ENCODE measurements at regions not wholly inside any gene's neighbourhood (a gene's known extent, or its start where the extent isn't known, plus 50 kb on each side); places are given as distances from the start of the nearest gene placed in this dataset.
"Not testable (repeated sequence)": the region's sequence is repeated elsewhere in the genome, so short reads cannot be mapped to it uniquely, and the experiment has no call there.

DNA sequence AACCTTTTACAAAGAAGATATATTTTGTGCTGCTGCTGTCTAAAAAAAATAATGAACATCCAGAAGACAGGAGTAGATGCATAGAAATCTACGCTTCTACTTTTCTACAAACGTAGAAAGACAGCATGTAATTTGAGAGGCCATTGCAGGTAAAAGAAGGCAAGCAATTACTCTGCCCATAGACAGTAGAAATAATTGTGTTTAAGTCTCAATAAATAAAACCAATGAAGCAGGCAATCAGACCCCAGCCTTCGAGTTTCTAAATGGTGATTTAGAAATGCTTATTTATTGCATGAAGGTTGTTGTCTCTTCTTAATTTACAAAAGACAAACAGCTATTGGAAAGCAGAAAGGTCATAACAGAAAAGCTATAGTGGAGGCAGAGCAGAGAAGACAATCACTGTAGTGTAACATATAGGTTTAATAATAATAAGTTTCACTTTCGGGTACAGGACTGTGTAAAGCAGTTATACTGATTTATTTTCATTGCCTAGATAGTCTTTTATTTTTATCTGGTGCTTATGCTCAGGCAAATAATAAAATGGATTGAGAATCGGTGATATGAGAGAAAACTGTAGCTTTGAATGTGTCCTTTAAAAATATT lies 123.0 kb upstream of the TACR3 start:
- DNase-seq = no peak
- WGBS, 5 donors = 65 to 78% (median 75%) methylated on average over 5 of the region's 5 CpGs
- Histone ChIP-seq H3K4me1 (no peaks in the 10 kb centered on the region), H3K27me3 (replicated peaks in 1 of 7) (no peaks in the 10 kb centered on the region), H3K4me3 (no peak overlapping the region), H3K36me3 (no peaks in the 10 kb centered on the region), H3K9me3 (peaks cover 0 to 29% (median 8%) of the 10 kb centered on the region in 8 donors), H3K27ac (no peak overlapping the region)
- no peak for TF ChIP-seq POLR2AphosphoS5 (IDR thresholded peaks at IDR 0.05)
- TF ChIP-seq POLR2A (IDR thresholded peaks at IDR 0.05) = no peak
- intact Hi-C loops (cut with DNase I; ENCODE audit: low total_unique reads) = no loop called here

- 50 to 86% (median 67%) methylated on average over 1 of the region's 1 CpG for WGBS, 5 donors
- TF ChIP-seq POLR2AphosphoS5 (IDR thresholded peaks at IDR 0.05) (no peak), CTCF (IDR thresholded peaks at IDR 0.05 in 8 of 11, conservative IDR thresholded peaks at IDR 0.05 in 3 of 11) (no peak), POLR2A (IDR thresholded peaks at IDR 0.05) (no peak)
Measured at GRCh38 chr4:103842076-103842475, 122.3 kb upstream of the TACR3 start.

DNA sequence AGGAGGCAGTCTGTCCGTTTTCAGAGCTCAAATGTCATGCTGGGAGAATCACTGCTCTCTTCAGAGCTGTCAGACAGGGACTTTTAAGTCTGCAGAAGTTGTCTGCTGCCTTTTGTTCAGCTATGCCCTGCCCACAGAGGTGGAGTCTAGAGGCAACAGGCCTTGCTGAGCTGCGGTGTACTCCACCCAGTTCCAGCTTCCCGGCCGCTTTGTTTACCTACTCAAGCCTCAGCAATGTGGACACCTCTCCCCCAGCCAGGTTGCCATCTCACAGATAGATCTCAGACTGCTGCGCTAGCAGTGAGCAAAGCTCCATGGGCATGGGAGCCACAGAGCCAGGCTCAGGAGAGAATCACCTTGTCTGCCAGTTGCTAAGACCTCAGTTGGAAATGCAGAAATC lies 90.5 kb upstream of the TACR3 start:
- H3K27me3 ChIP-seq (replicated peaks in 1 of 7); intact Hi-C loops (cut with DNase I; ENCODE audit: low total_unique reads); H3K4me1 ChIP-seq; DNase-seq; H3K4me3 ChIP-seq; H3K27ac ChIP-seq; H3K36me3 ChIP-seq: not testable (repeated sequence)
- WGBS, 5 donors = 66 to 93% (median 71%) methylated on average over 4 to 5 of the region's 5 CpGs
- H3K9me3 ChIP-seq = peaks cover 0 to 24% (median 0%) of the 10 kb centered on the region in 8 donors

More at GRCh38 chr4:103842076-103842475, 122.3 kb upstream of the TACR3 start:
- H3K4me1 ChIP-seq = no peaks in the 10 kb centered on the region
- intact Hi-C loops (cut with DNase I; ENCODE audit: low total_unique reads) = no loop called here
- no peaks in the 10 kb centered on the region for H3K27me3 ChIP-seq (replicated peaks in 1 of 7)
- H3K9me3 ChIP-seq = peaks cover 0 to 22% (median 3%) of the 10 kb centered on the region in 8 donors
- no peaks in the 10 kb centered on the region for H3K36me3 ChIP-seq
- H3K27ac ChIP-seq = no peak overlapping the region
- DNase-seq = no peak
- no peak overlapping the region for H3K4me3 ChIP-seq

DNA sequence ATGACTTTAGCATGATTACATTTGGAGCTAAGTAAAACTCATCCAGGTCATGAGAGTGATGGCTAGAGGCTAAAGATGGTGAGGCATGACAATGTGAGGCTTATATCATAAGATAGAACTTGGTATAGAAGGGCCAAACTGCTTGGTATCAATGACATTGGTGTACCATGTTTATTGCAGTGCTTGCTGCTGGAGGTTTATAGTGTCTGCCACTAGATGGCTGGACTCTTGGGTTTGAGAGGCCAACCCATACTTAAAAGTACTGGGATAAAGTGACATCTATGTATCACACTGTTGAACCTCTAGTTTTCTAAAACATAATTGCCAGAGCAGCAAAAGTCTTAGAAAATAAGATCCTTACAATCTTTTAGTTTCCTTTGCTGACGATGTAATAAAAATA lies 83.0 kb upstream of the TACR3 start:
- DNase-seq = no peak
- H3K9me3 ChIP-seq = peaks cover 0 to 20% (median 16%) of the 10 kb centered on the region in 8 donors
- TF ChIP-seq POLR2AphosphoS5 (IDR thresholded peaks at IDR 0.05) (no peak), CTCF (IDR thresholded peaks at IDR 0.05 in 8 of 11, conservative IDR thresholded peaks at IDR 0.05 in 3 of 11) (no peak), POLR2A (IDR thresholded peaks at IDR 0.05) (no peak)
- H3K4me3 ChIP-seq = no peak overlapping the region
- H3K27me3 ChIP-seq (replicated peaks in 1 of 7) = no peaks in the 10 kb centered on the region
- no peak overlapping the region for H3K27ac ChIP-seq
- no peaks in the 10 kb centered on the region for H3K4me1 ChIP-seq
- intact Hi-C loops (cut with DNase I; ENCODE audit: low total_unique reads) = no loop called here
- H3K36me3 ChIP-seq = no peaks in the 10 kb centered on the region
- 86 to 93% (median 87%) methylated on average over 1 of the region's 1 CpG for WGBS, 5 donors

- WGBS, 5 donors = 85 to 94% (median 88%) methylated on average over 4 of the region's 4 CpGs
- no peak overlapping the region for H3K4me3 ChIP-seq
- intact Hi-C loops (cut with DNase I; ENCODE audit: low total_unique reads) = no loop called here
- no peak for DNase-seq
- peaks cover 0 to 50% (median 32%) of the 10 kb centered on the region in 8 donors for H3K9me3 ChIP-seq
- H3K36me3 ChIP-seq = no peaks in the 10 kb centered on the region
- H3K27ac ChIP-seq = no peak overlapping the region
- no peaks in the 10 kb centered on the region for H3K27me3 ChIP-seq (replicated peaks in 1 of 7)
- no peaks in the 10 kb centered on the region for H3K4me1 ChIP-seq
- TF ChIP-seq POLR2AphosphoS5 (IDR thresholded peaks at IDR 0.05) (no peak), POLR2A (IDR thresholded peaks at IDR 0.05) (no peak), CTCF (IDR thresholded peaks at IDR 0.05 in 8 of 11, conservative IDR thresholded peaks at IDR 0.05 in 3 of 11) (no peak)
Measured at GRCh38 chr4:103787057-103787456, 67.3 kb upstream of the TACR3 start.
